ENCODE measurements at regions not wholly inside any gene's neighbourhood (a gene's known extent, or its start where the extent isn't known, plus 50 kb on each side); places are given as distances from the start of the nearest gene placed in this dataset.
A peak's percentile ranks its signal among the peaks of the same experiment; 100 is the strongest.

DNA sequence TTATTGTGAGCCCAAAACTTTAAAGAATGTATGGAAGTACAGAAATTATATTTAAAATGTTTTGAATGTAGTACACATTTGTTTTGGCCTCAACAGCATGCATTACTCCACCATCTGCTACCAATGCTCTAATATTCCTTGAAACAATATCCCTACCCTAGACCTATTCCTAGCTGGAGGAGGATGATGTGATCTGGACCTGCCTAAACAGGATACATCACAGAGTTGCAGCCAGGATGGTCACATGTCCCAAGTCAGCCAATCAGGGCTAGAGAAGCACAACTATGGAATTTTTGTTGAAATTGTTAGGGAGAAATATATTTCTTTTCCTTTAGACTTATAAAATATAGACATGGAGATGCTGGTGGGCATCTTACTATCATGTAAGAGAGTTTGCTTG lies 623.3 kb upstream of the NR5A2 start:
- Mint-ChIP-seq H3K27ac (no peak overlapping the region), H3K27me3 (no peaks in the 10 kb centered on the region), H3K9me3 (no peaks in the 10 kb centered on the region), H3K36me3 (ENCODE audit: low read depth) (no peaks in the 10 kb centered on the region), H3K4me1 (ENCODE audit: low read depth) (peaks cover 12% of the 10 kb centered on the region), H3K4me3 (no peak overlapping the region)
- intact Hi-C loops (cut with micrococcal nuclease): no loop called here

GRCh38 chr1:199404976-199405375 lies 622.5 kb upstream of the NR5A2 start:
- H3K36me3 Mint-ChIP-seq (ENCODE audit: low read depth): no peaks in the 10 kb centered on the region
- no peaks in the 10 kb centered on the region for H3K27me3 Mint-ChIP-seq
- no peak overlapping the region for H3K4me3 Mint-ChIP-seq
- no peaks in the 10 kb centered on the region for H3K9me3 Mint-ChIP-seq
- H3K4me1 Mint-ChIP-seq (ENCODE audit: low read depth): peaks cover 10% of the 10 kb centered on the region
- H3K27ac Mint-ChIP-seq: no peak overlapping the region
- intact Hi-C loops (cut with micrococcal nuclease): no loop called here

GRCh38 chr1:199405634-199406196 lies 621.8 kb upstream of the NR5A2 start:
- no peak overlapping the region for H3K27ac Mint-ChIP-seq
- intact Hi-C loops (cut with micrococcal nuclease): no loop called here
- no peaks in the 10 kb centered on the region for H3K9me3 Mint-ChIP-seq
- no peaks in the 10 kb centered on the region for H3K27me3 Mint-ChIP-seq
- no peak overlapping the region for H3K4me3 Mint-ChIP-seq
- H3K36me3 Mint-ChIP-seq (ENCODE audit: low read depth): no peaks in the 10 kb centered on the region
- H3K4me1 Mint-ChIP-seq (ENCODE audit: low read depth): peaks cover 2% of the 10 kb centered on the region

DNA sequence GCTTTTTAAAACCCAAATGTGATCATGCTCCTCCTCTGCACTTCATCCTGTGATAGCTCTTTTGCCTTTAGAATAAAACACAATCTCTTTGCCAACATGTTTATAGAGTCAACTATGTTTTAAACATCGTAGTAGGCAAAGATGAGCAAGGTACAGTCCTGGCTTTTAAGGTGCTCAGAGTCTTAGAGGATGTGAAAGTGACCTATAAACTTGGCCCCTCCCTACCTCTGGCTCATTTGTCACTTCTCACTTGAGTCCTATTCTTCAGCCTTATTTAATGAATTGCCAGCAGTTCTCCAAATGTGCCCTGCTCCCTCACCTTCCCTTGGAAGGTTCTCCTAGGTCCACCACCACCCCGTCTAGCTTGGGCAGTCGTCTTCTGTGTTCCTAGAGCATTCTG lies 617.0 kb upstream of the NR5A2 start:
- H3K36me3 Mint-ChIP-seq (ENCODE audit: low read depth): no peaks in the 10 kb centered on the region
- H3K27me3 Mint-ChIP-seq: no peaks in the 10 kb centered on the region
- intact Hi-C loops (cut with micrococcal nuclease): no loop called here
- H3K27ac Mint-ChIP-seq: no peak overlapping the region
- H3K4me1 Mint-ChIP-seq (ENCODE audit: low read depth): no peaks in the 10 kb centered on the region
- H3K9me3 Mint-ChIP-seq: no peaks in the 10 kb centered on the region
- H3K4me3 Mint-ChIP-seq: no peak overlapping the region

GRCh38 chr1:199411506-199411905 lies 616.0 kb upstream of the NR5A2 start:
- Mint-ChIP-seq H3K4me3 (no peak overlapping the region), H3K4me1 (ENCODE audit: low read depth) (no peaks in the 10 kb centered on the region), H3K36me3 (ENCODE audit: low read depth) (no peaks in the 10 kb centered on the region), H3K27ac (no peak overlapping the region), H3K9me3 (peaks cover 6% of the 10 kb centered on the region), H3K27me3 (no peaks in the 10 kb centered on the region)
- intact Hi-C loops (cut with micrococcal nuclease): no loop called here

DNA sequence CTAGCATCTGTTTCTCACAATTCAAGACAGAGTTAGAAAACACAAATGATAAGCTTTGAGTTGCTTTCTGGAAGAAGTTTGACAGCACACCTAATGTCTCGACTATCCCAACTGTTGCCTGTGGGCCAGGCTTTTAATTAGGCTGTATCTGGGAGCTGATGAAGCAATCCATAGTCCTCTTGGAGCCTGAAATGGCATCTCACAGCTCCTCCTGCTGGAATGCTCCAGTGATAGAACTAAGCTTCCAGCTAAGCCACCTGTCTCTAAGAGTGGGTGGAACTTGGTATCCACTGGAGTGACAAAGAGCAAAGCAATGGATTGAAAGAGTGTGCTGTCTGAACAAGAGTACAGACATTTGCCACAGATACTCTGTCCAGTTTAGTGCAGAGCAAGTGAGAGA lies 605.3 kb upstream of the NR5A2 start:
- Mint-ChIP-seq H3K36me3 (ENCODE audit: low read depth) (no peaks in the 10 kb centered on the region), H3K27ac (no peak overlapping the region), H3K27me3 (no peaks in the 10 kb centered on the region), H3K9me3 (peaks cover 10% of the 10 kb centered on the region), H3K4me1 (ENCODE audit: low read depth) (no peaks in the 10 kb centered on the region), H3K4me3 (no peak overlapping the region)
- intact Hi-C loops (cut with micrococcal nuclease): no loop called here

DNA sequence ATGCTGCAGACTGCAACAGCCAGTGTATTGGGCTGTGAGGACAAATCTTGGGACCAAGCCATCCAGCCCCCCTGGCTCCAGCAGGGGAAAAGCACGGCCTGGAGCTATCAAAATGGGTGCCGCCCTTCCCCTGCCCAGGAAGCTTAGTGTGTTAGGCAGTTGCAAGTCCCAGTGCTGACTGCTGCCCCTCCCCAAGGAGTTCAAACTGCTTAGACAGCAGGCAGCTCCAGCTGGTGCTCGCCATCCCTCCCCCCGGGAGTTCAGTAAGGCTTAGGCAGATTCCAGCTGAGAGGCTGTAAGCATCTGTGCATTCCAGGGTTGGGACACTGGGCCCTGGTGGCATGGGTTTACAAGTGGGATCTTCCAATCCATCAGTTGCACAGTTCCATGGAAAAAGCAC lies 579.6 kb upstream of the NR5A2 start:
- Mint-ChIP-seq H3K27ac (no peak overlapping the region), H3K27me3 (no peaks in the 10 kb centered on the region), H3K4me1 (ENCODE audit: low read depth) (no peaks in the 10 kb centered on the region), H3K4me3 (no peak overlapping the region), H3K36me3 (ENCODE audit: low read depth) (no peaks in the 10 kb centered on the region), H3K9me3 (peaks cover 28% of the 10 kb centered on the region)
- intact Hi-C loops (cut with micrococcal nuclease): no loop called here

GRCh38 chr1:199448646-199449045 lies 578.9 kb upstream of the NR5A2 start:
- intact Hi-C loops (cut with micrococcal nuclease): no loop called here
- no peaks in the 10 kb centered on the region for H3K4me1 Mint-ChIP-seq (ENCODE audit: low read depth)
- H3K4me3 Mint-ChIP-seq: no peak overlapping the region
- H3K36me3 Mint-ChIP-seq (ENCODE audit: low read depth): no peaks in the 10 kb centered on the region
- H3K27me3 Mint-ChIP-seq: no peaks in the 10 kb centered on the region
- H3K9me3 Mint-ChIP-seq: peaks cover 28% of the 10 kb centered on the region
- no peak overlapping the region for H3K27ac Mint-ChIP-seq

DNA sequence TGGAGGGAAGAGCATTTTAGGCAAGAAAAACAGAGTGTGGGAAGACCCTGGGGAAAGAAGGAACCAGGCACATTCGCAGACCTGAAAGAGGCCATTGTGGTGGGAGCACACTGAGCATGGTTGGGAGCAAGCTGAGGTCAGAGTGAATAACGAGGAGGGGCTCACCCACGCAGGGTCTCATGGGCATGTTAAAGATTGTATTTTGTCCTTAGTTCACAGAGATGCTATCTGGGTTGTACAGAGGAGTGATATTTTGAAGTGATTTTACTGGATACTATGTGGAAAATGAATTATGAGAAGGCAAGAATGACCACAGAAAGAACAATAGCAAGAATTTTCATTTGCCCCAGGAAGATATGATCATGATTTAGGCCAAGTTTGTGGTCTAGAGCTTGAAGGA lies 578.3 kb upstream of the NR5A2 start:
- intact Hi-C loops (cut with micrococcal nuclease): no loop called here
- Mint-ChIP-seq H3K9me3 (peaks cover 28% of the 10 kb centered on the region), H3K4me3 (no peak overlapping the region), H3K27ac (no peak overlapping the region), H3K36me3 (ENCODE audit: low read depth) (no peaks in the 10 kb centered on the region), H3K4me1 (ENCODE audit: low read depth) (no peaks in the 10 kb centered on the region), H3K27me3 (no peaks in the 10 kb centered on the region)

DNA sequence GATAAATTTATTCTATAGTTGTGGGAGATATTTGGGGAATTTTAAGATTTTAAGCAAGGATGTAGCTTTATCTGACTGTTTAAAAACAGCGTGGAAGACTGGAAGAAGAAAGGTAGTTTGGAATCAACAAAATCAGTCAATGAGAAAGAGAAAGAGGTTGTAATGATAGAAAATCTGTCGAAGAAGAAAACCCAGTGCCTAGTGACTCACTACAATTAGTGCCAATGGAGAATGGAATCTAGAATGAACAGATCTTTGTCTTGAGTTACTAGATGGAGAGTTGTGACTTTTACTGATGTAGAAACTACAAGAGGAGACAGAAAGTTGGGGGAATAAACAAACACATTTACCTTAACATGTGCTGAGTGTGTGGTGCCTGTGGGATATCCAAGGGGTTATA lies 577.8 kb upstream of the NR5A2 start:
- no peaks in the 10 kb centered on the region for H3K4me1 Mint-ChIP-seq (ENCODE audit: low read depth)
- H3K27ac Mint-ChIP-seq: no peak overlapping the region
- no peaks in the 10 kb centered on the region for H3K27me3 Mint-ChIP-seq
- no peak overlapping the region for H3K4me3 Mint-ChIP-seq
- intact Hi-C loops (cut with micrococcal nuclease): no loop called here
- H3K9me3 Mint-ChIP-seq: peaks cover 25% of the 10 kb centered on the region
- no peaks in the 10 kb centered on the region for H3K36me3 Mint-ChIP-seq (ENCODE audit: low read depth)

GRCh38 chr1:199452627-199453026 lies 574.9 kb upstream of the NR5A2 start:
- Mint-ChIP-seq H3K36me3 (ENCODE audit: low read depth) (no peaks in the 10 kb centered on the region), H3K4me3 (no peak overlapping the region), H3K9me3 (no peaks in the 10 kb centered on the region), H3K27me3 (no peaks in the 10 kb centered on the region), H3K4me1 (ENCODE audit: low read depth) (no peaks in the 10 kb centered on the region), H3K27ac (no peak overlapping the region)
- intact Hi-C loops (cut with micrococcal nuclease): no loop called here

- intact Hi-C loops (cut with micrococcal nuclease): no loop called here
- H3K27me3 Mint-ChIP-seq: no peaks in the 10 kb centered on the region
- no peaks in the 10 kb centered on the region for H3K36me3 Mint-ChIP-seq (ENCODE audit: low read depth)
- H3K4me1 Mint-ChIP-seq (ENCODE audit: low read depth): no peaks in the 10 kb centered on the region
- H3K4me3 Mint-ChIP-seq: no peak overlapping the region
- no peak overlapping the region for H3K27ac Mint-ChIP-seq
- no peaks in the 10 kb centered on the region for H3K9me3 Mint-ChIP-seq
Measured at GRCh38 chr1:199453723-199454122, 573.8 kb upstream of the NR5A2 start.

- Mint-ChIP-seq H3K4me1 (ENCODE audit: low read depth) (peaks cover 6% of the 10 kb centered on the region), H3K9me3 (no peaks in the 10 kb centered on the region), H3K27me3 (no peaks in the 10 kb centered on the region), H3K4me3 (peak overlapping the region; percentile 7), H3K36me3 (ENCODE audit: low read depth) (no peaks in the 10 kb centered on the region), H3K27ac (peak overlapping the region; percentile 10)
- intact Hi-C loops (cut with micrococcal nuclease): loop anchor here (10.0 kb wide), 1 partner anchor 686 kb away; no protein-coding TSS in a partner anchor
Measured at GRCh38 chr1:199460933-199461332, 566.6 kb upstream of the NR5A2 start.

GRCh38 chr1:199463521-199464127 lies 563.9 kb upstream of the NR5A2 start:
- intact Hi-C loops (cut with micrococcal nuclease): loop anchor here (10.0 kb wide), 1 partner anchor 689 kb away; no protein-coding TSS in a partner anchor
- H3K4me1 Mint-ChIP-seq (ENCODE audit: low read depth): peaks cover 6% of the 10 kb centered on the region
- H3K36me3 Mint-ChIP-seq (ENCODE audit: low read depth): no peaks in the 10 kb centered on the region
- H3K4me3 Mint-ChIP-seq: no peak overlapping the region
- no peaks in the 10 kb centered on the region for H3K9me3 Mint-ChIP-seq
- no peaks in the 10 kb centered on the region for H3K27me3 Mint-ChIP-seq
- no peak overlapping the region for H3K27ac Mint-ChIP-seq

DNA sequence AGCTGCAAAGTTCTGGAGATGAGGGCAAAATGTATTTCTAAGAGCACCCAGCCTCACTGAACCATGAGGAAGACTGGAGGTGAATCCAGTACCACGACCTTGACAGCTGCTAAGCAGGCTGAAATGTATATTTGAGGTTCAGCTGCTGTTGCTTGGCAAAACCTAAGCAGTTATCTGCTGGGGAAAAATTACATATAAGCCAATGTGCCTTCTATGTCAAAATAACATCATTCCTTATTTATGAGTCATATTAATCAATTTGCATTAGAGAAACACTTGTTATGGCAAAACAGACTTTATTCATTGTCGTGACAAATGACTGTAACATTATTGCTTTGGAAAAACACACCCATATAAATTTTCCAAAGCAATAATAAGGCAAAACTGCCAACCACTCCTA lies 560.5 kb upstream of the NR5A2 start:
- Mint-ChIP-seq H3K9me3 (no peaks in the 10 kb centered on the region), H3K4me3 (no peak overlapping the region), H3K36me3 (ENCODE audit: low read depth) (no peaks in the 10 kb centered on the region), H3K4me1 (ENCODE audit: low read depth) (no peaks in the 10 kb centered on the region), H3K27me3 (no peaks in the 10 kb centered on the region), H3K27ac (no peak overlapping the region)
- intact Hi-C loops (cut with micrococcal nuclease): loop anchor here (10.0 kb wide), 1 partner anchor 692 kb away; no protein-coding TSS in a partner anchor
